Activated CD8-positive, alpha-beta T cell treated with anti-CD3 and anti-CD28 coated beads for 36 hours (primary cell): ENCODE measurements at regions not wholly inside any gene's neighbourhood (a gene's known extent, or its start where the extent isn't known, plus 50 kb on each side); places are given as distances from the start of the nearest gene placed in this dataset.
A peak's percentile ranks its signal among the peaks of the same experiment; 100 is the strongest.

Experiments used
- ATAC-seq: fragments of 200-7000 bp; cut with Tn5 transposase; one replicate; pipeline ENCODE4 v1.10.0; 2021; ENCODE audit warnings: mild to moderate bottlenecking, moderate library complexity
- CTCF ChIA-PET: fragments of 350-600 bp; sonication (Branson Sonifier 250); formaldehyde crosslinking; loops from one replicate; lab custom pipeline; 2021; ENCODE audit warnings: antibody characterized with exemption; lab: Charles Lee
- POLR2A ChIA-PET: fragments of 350-600 bp; sonication (Branson Sonifier 250); formaldehyde crosslinking; loops from one replicate; lab custom pipeline; 2021; ENCODE audit warnings: antibody characterized with exemption; lab: Charles Lee
- DNase-seq: peaks from one replicate; pipeline ENCODE4 v3.0.0-alpha.2; 2020
- H3K27ac Mint-ChIP-seq: one replicate; pipeline ENCODE4 v1.8.0; 2021; ENCODE audit warnings: mild to moderate bottlenecking, mixed read lengths
- H3K27me3 Mint-ChIP-seq: one replicate; pipeline ENCODE4 v1.8.0; 2021; ENCODE audit warnings: mixed read lengths
- H3K36me3 Mint-ChIP-seq: one replicate; pipeline ENCODE4 v1.8.0; 2021; ENCODE audit warnings: low read depth, mixed read lengths
- H3K4me1 Mint-ChIP-seq: one replicate; pipeline ENCODE4 v1.8.0; 2021; ENCODE audit warnings: low read depth, mixed read lengths
- H3K4me3 Mint-ChIP-seq: one replicate; pipeline ENCODE4 v1.8.0; 2021; ENCODE audit warnings: mild to moderate bottlenecking, moderate library complexity, mixed read lengths
- H3K9me3 Mint-ChIP-seq: one replicate; pipeline ENCODE4 v1.8.0; 2021; ENCODE audit warnings: mixed read lengths
- intact Hi-C: fragments of 100-400 bp; cut with micrococcal nuclease; formaldehyde crosslinking; loops from one replicate; pipeline ENCODE4 v1.10.0; 2022
- TF ChIP-seq, protein P1 (sequence below): fragments of 200-600 bp; IDR thresholded peaks from one replicate; pipeline ENCODE4 v1.8.0; 2022; ENCODE audit warnings: antibody characterized with exemption, mild to moderate bottlenecking

DNA sequence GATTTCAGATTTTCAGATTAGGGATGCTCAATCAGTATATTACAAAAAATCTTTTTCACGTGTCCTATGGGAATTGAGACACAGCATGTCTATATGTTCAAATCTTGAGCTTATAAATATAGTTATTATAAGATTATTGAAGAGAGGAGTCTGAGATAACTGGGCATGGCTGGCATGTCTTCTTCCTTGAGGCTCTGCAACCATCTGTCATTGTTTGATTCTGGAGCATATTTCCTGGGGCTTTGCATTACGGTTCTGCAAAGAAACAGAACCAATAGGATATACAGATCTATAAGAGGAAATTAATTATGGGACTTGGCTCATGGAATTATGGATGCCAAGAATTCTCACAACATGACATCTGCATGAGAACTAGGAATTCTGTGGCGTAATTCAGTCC is 386.1 kb downstream of the SOCS6 start:
- peaks cover 5% of the 10 kb centered on the region for H3K36me3 Mint-ChIP-seq
- TF ChIP-seq, protein P1, sequence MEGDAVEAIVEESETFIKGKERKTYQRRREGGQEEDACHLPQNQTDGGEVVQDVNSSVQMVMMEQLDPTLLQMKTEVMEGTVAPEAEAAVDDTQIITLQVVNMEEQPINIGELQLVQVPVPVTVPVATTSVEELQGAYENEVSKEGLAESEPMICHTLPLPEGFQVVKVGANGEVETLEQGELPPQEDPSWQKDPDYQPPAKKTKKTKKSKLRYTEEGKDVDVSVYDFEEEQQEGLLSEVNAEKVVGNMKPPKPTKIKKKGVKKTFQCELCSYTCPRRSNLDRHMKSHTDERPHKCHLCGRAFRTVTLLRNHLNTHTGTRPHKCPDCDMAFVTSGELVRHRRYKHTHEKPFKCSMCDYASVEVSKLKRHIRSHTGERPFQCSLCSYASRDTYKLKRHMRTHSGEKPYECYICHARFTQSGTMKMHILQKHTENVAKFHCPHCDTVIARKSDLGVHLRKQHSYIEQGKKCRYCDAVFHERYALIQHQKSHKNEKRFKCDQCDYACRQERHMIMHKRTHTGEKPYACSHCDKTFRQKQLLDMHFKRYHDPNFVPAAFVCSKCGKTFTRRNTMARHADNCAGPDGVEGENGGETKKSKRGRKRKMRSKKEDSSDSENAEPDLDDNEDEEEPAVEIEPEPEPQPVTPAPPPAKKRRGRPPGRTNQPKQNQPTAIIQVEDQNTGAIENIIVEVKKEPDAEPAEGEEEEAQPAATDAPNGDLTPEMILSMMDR, result no peak
- peaks cover 35% of the 10 kb centered on the region for H3K4me1 Mint-ChIP-seq
- no peak overlapping the region for H3K4me3 Mint-ChIP-seq
- intact Hi-C loops, result no loop called here
- ChIA-PET POLR2A (no interaction called here), CTCF (no interaction called here)
- peaks cover 15% of the 10 kb centered on the region for H3K9me3 Mint-ChIP-seq
- no peak overlapping the region for H3K27ac Mint-ChIP-seq
- H3K27me3 Mint-ChIP-seq, result no peaks in the 10 kb centered on the region
- DNase-seq (no peak), ATAC-seq (no peak)

DNA sequence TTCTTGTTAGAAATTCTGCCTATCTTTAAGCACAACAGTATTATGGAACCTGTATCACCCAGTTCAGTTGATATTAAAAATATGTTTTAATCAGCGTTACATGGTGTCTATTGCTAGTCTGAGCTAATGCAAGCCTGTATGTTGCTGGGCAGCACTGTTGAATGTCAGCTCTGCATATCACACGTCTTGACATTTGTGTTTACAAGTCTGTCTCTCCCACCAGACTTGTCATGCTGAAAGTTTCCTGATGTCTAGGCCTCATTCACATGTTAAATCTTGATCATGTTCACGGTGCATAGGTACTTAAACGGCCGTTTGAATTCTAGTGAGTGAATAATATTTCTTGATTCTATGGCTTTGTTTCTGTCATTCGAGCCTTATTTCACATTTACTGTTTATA is 385.0 kb downstream of the SOCS6 start:
- Mint-ChIP-seq H3K36me3 (peaks cover 8% of the 10 kb centered on the region), H3K4me1 (peaks cover 37% of the 10 kb centered on the region), H3K9me3 (peaks cover 19% of the 10 kb centered on the region), H3K27ac (peak overlapping the region; percentile 72), H3K4me3 (no peak overlapping the region), H3K27me3 (no peaks in the 10 kb centered on the region)
- no peak for ATAC-seq
- POLR2A ChIA-PET, result no interaction called here
- CTCF ChIA-PET, result no interaction called here
- DNase-seq, result no peak
- intact Hi-C loops, result no loop called here
- TF ChIP-seq, protein P1, result no peak

GRCh38 chr18:70672581-70672980 is 383.7 kb downstream of the SOCS6 start:
- POLR2A ChIA-PET, result no interaction called here
- H3K27ac Mint-ChIP-seq, result peak overlapping the region; percentile 69
- H3K4me3 Mint-ChIP-seq, result no peak overlapping the region
- H3K36me3 Mint-ChIP-seq, result peaks cover 8% of the 10 kb centered on the region
- peak; percentile 68 for ATAC-seq
- intact Hi-C loops, result no loop called here
- H3K9me3 Mint-ChIP-seq, result peaks cover 21% of the 10 kb centered on the region
- H3K27me3 Mint-ChIP-seq, result no peaks in the 10 kb centered on the region
- CTCF ChIA-PET, result no interaction called here
- TF ChIP-seq, protein P1, result no peak
- DNase-seq, result peak; percentile 18
- peaks cover 37% of the 10 kb centered on the region for H3K4me1 Mint-ChIP-seq

- POLR2A ChIA-PET, result no interaction called here
- Mint-ChIP-seq H3K4me3 (no peak overlapping the region), H3K27me3 (no peaks in the 10 kb centered on the region), H3K9me3 (peaks cover 21% of the 10 kb centered on the region), H3K27ac (peak overlapping the region; percentile 69), H3K36me3 (peaks cover 8% of the 10 kb centered on the region), H3K4me1 (peaks cover 37% of the 10 kb centered on the region)
- intact Hi-C loops, result no loop called here
- TF ChIP-seq, protein P1, result no peak
- ATAC-seq (peak; percentile 61), DNase-seq (peak; percentile 17)
- CTCF ChIA-PET, result no interaction called here
These were observed 383.2 kb downstream of the SOCS6 start for GRCh38 chr18:70671889-70672565.

DNA sequence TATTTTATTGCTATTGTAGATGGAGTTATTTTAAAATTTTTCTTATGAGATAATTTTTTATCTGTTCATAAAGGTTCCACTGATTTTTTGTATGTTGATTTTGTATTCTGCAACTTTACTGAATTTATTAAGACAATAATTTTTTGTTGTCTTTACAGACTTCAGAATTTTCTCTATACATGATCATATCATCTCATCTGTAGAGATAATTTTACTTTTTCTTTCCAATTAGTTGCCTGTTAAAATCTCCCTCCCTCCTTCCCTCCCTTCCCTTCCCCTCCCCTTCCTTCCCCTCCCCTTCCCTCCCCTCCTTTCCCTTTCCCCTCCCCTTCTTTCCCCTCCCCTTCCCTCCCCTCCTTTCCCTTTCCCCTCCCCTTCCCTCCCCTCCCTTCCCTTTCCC is 378.1 kb downstream of the SOCS6 start:
- Mint-ChIP-seq H3K27me3 (no peaks in the 10 kb centered on the region), H3K27ac (no peak overlapping the region), H3K4me3 (no peak overlapping the region), H3K9me3 (peaks cover 27% of the 10 kb centered on the region), H3K36me3 (peaks cover 14% of the 10 kb centered on the region), H3K4me1 (peaks cover 37% of the 10 kb centered on the region)
- DNase-seq (no peak), ATAC-seq (no peak)
- CTCF ChIA-PET, result no interaction called here
- POLR2A ChIA-PET, result interaction anchor here (0.8 kb wide), 1 partner anchor 9 kb away, joined by 3 read pairs; no protein-coding TSS in a partner anchor
- intact Hi-C loops, result no loop called here
- TF ChIP-seq, protein P1, result no peak
